ENCODE measurements at regions not wholly inside any gene's neighbourhood (a gene's known extent, or its start where the extent isn't known, plus 50 kb on each side); places are given as distances from the start of the nearest gene placed in this dataset.

- Histone ChIP-seq H3K4me3 (ENCODE audit: low read depth, low read length) (no peak overlapping the region), H3K27me3 (ENCODE audit: control insufficient read depth, insufficient read depth, low read length) (no peaks in the 10 kb centered on the region), H3K9me3 (ENCODE audit: control insufficient read depth, insufficient read depth, low read length) (no peaks in the 10 kb centered on the region), H3K27ac (ENCODE audit: low read depth, low read length) (no peak overlapping the region)
- DNase-seq (ENCODE audit: low read depth, low spot score): no peak
- POLR2A ChIA-PET: no interaction called here
- CTCF ChIA-PET: no interaction called here
- no peak for TF ChIP-seq CTCF (IDR thresholded peaks at IDR 0.05; ENCODE audit: low read depth, low read length)
Measured at GRCh38 chr3:115385774-115386730, 237.3 kb upstream of the GAP43 start.

- ChIA-PET POLR2A (interaction anchor here (1.2 kb wide), 1 partner anchor 14 kb away, joined by 4 read pairs; no protein-coding TSS in a partner anchor), CTCF (interaction anchor here (0.6 to 2.1 kb wide), 2 partner anchors 11 to 171 kb away, joined by 3 to 7 read pairs; no protein-coding TSS in a partner anchor)
- Histone ChIP-seq H3K4me3 (ENCODE audit: low read depth, low read length) (no peak overlapping the region), H3K27ac (ENCODE audit: low read depth, low read length) (no peak overlapping the region), H3K9me3 (ENCODE audit: control insufficient read depth, insufficient read depth, low read length) (no peaks in the 10 kb centered on the region), H3K27me3 (ENCODE audit: control insufficient read depth, insufficient read depth, low read length) (no peaks in the 10 kb centered on the region)
- no peak for TF ChIP-seq CTCF (IDR thresholded peaks at IDR 0.05; ENCODE audit: low read depth, low read length)
- no peak for DNase-seq (ENCODE audit: low read depth, low spot score)
Measured at GRCh38 chr3:115388166-115388565, 235.1 kb upstream of the GAP43 start.

GRCh38 chr3:115388811-115389210 is 234.5 kb upstream of the GAP43 start:
- Histone ChIP-seq H3K4me3 (ENCODE audit: low read depth, low read length) (no peak overlapping the region), H3K9me3 (ENCODE audit: control insufficient read depth, insufficient read depth, low read length) (no peaks in the 10 kb centered on the region), H3K27ac (ENCODE audit: low read depth, low read length) (no peak overlapping the region), H3K27me3 (ENCODE audit: control insufficient read depth, insufficient read depth, low read length) (no peaks in the 10 kb centered on the region)
- no peak for TF ChIP-seq CTCF (IDR thresholded peaks at IDR 0.05; ENCODE audit: low read depth, low read length)
- DNase-seq (ENCODE audit: low read depth, low spot score): no peak
- POLR2A ChIA-PET: interaction anchor here (1.2 kb wide), 1 partner anchor 13 kb away, joined by 4 read pairs; no protein-coding TSS in a partner anchor
- CTCF ChIA-PET: interaction anchor here (0.6 to 2.1 kb wide), 2 partner anchors 25 to 171 kb away, joined by 3 to 7 read pairs; no protein-coding TSS in a partner anchor

- Histone ChIP-seq H3K9me3 (ENCODE audit: control insufficient read depth, insufficient read depth, low read length) (no peaks in the 10 kb centered on the region), H3K27ac (ENCODE audit: low read depth, low read length) (no peak overlapping the region), H3K27me3 (ENCODE audit: control insufficient read depth, insufficient read depth, low read length) (no peaks in the 10 kb centered on the region), H3K4me3 (ENCODE audit: low read depth, low read length) (no peak overlapping the region)
- POLR2A ChIA-PET: no interaction called here
- CTCF ChIA-PET: no interaction called here
- no peak for DNase-seq (ENCODE audit: low read depth, low spot score)
- TF ChIP-seq CTCF (IDR thresholded peaks at IDR 0.05; ENCODE audit: low read depth, low read length): no peak
Measured at GRCh38 chr3:115396801-115397200, 226.5 kb upstream of the GAP43 start.

GRCh38 chr3:115397433-115397832 is 225.9 kb upstream of the GAP43 start:
- no peak for TF ChIP-seq CTCF (IDR thresholded peaks at IDR 0.05; ENCODE audit: low read depth, low read length)
- H3K27me3 ChIP-seq (ENCODE audit: control insufficient read depth, insufficient read depth, low read length): no peaks in the 10 kb centered on the region
- DNase-seq (ENCODE audit: low read depth, low spot score): no peak
- CTCF ChIA-PET: interaction anchor here (0.7 kb wide), 1 partner anchor 418 kb away, joined by 3 read pairs; no protein-coding TSS in a partner anchor
- POLR2A ChIA-PET: no interaction called here
- no peak overlapping the region for H3K4me3 ChIP-seq (ENCODE audit: low read depth, low read length)
- no peak overlapping the region for H3K27ac ChIP-seq (ENCODE audit: low read depth, low read length)
- H3K9me3 ChIP-seq (ENCODE audit: control insufficient read depth, insufficient read depth, low read length): no peaks in the 10 kb centered on the region

Measured in AG04450 (cell line).